CD4-positive, alpha-beta memory T cell (primary cell): ENCODE measurements at regions not wholly inside any gene's neighbourhood (a gene's known extent, or its start where the extent isn't known, plus 50 kb on each side); places are given as distances from the start of the nearest gene placed in this dataset.

ENCODE experiments used
- CTCF ChIA-PET: fragments of 350-600 bp; sonication (Branson Sonifier 250); formaldehyde crosslinking; loops from one replicate; lab custom pipeline; 2021; ENCODE audit warnings: inconsistent platforms; ENCODE audit not compliant: partially characterized antibody; lab: Charles Lee
- POLR2A ChIA-PET: fragments of 350-600 bp; sonication (Branson Sonifier 250); formaldehyde crosslinking; loops from one replicate; lab custom pipeline; 2021; ENCODE audit not compliant: partially characterized antibody; lab: Charles Lee
- DNase-seq, 5 donors: peaks; one replicate each; pipeline versions ENCODE4 v3.0.0 to v3.0.0-alpha.2; 2020 to 2022; ENCODE audit warnings: mixed read lengths in 1 of 5
- H3K27ac ChIP-seq: one replicate; pipeline ENCODE4 v1.7.0; 2013; ENCODE audit warnings: low read depth, low read length
- H3K27me3 ChIP-seq: 2 replicates; pipeline ENCODE4 v1.7.0; 2013; ENCODE audit warnings: mild to moderate bottlenecking, low read length, moderate library complexity; ENCODE audit not compliant: insufficient read depth
- H3K36me3 ChIP-seq: 2 replicates; pipeline ENCODE4 v1.7.0; 2013; ENCODE audit warnings: mild to moderate bottlenecking, low read length, moderate library complexity; ENCODE audit not compliant: insufficient read depth
- H3K4me1 ChIP-seq: 2 replicates; pipeline ENCODE4 v1.7.0; 2013; ENCODE audit warnings: mild to moderate bottlenecking, low read length, moderate library complexity; ENCODE audit not compliant: insufficient read depth
- H3K4me3 ChIP-seq, 2 donors: one replicate each; pipeline ENCODE4 v1.7.0; 2013; ENCODE audit warnings: low read length in 2 of 2, mild to moderate bottlenecking in 1 of 2
- H3K9me3 ChIP-seq, 2 donors: one replicate each; pipeline ENCODE4 v1.7.0; 2013; ENCODE audit warnings: low read length in 2 of 2, control low read depth in 1 of 2; ENCODE audit not compliant: control insufficient read depth in 1 of 2
- H3K27ac Mint-ChIP-seq, 7 donors: one replicate each; pipeline ENCODE4 v1.8.0; 2020 to 2021; ENCODE audit warnings: mixed read lengths in 7 of 7, mild to moderate bottlenecking in 6 of 7, inconsistent platforms in 3 of 7, moderate library complexity in 3 of 7
- H3K27me3 Mint-ChIP-seq, 2 donors: one replicate each; pipeline ENCODE4 v1.8.0; 2020 to 2021; ENCODE audit warnings: mixed read lengths in 2 of 2
- H3K36me3 Mint-ChIP-seq, 2 donors: one replicate each; pipeline ENCODE4 v1.8.0; 2020 to 2021; ENCODE audit warnings: mixed read lengths in 2 of 2, inconsistent platforms in 1 of 2, mild to moderate bottlenecking in 1 of 2
- H3K4me1 Mint-ChIP-seq, 4 donors: one replicate each; pipeline ENCODE4 v1.8.0; 2020 to 2021; ENCODE audit warnings: mixed read lengths in 4 of 4, mild to moderate bottlenecking in 1 of 4
- H3K4me3 Mint-ChIP-seq, 8 donors: one replicate each; pipeline ENCODE4 v1.8.0; 2020 to 2021; ENCODE audit warnings: mixed read lengths in 8 of 8, mild to moderate bottlenecking in 7 of 8, moderate library complexity in 6 of 8, inconsistent platforms in 3 of 8
- H3K9me3 Mint-ChIP-seq, 8 donors: one replicate each; pipeline ENCODE4 v1.8.0; 2020 to 2021; ENCODE audit warnings: mixed read lengths in 8 of 8, mild to moderate bottlenecking in 5 of 8, inconsistent platforms in 3 of 8, moderate library complexity in 1 of 8
- intact Hi-C: fragments of 100-400 bp; cut with micrococcal nuclease; formaldehyde crosslinking; loops from one replicate; pipeline ENCODE4 v1.15.1; 2023

GRCh38 chr2:234673501-234673900 is 176.6 kb upstream of the ARL4C start:
- Mint-ChIP-seq H3K36me3 (no peaks in the 10 kb centered on the region), H3K27ac (no peak overlapping the region), H3K4me3 (no peak overlapping the region), H3K27me3 (peaks cover 3 to 10% of the 10 kb centered on the region in 2 donors), H3K4me1 (no peaks in the 10 kb centered on the region), H3K9me3 (no peaks in the 10 kb centered on the region)
- Histone ChIP-seq H3K9me3 (no peaks in the 10 kb centered on the region), H3K27ac (no peak overlapping the region), H3K4me1 (no peaks in the 10 kb centered on the region), H3K36me3 (no peaks in the 10 kb centered on the region), H3K4me3 (no peak overlapping the region), H3K27me3 (no peaks in the 10 kb centered on the region)
- intact Hi-C loops: no loop called here
- CTCF ChIA-PET: no interaction called here
- no peak for DNase-seq
- POLR2A ChIA-PET: no interaction called here

- H3K27me3 ChIP-seq: no peaks in the 10 kb centered on the region
- no peaks in the 10 kb centered on the region for H3K9me3 Mint-ChIP-seq
- H3K27ac Mint-ChIP-seq: no peak overlapping the region
- no peak overlapping the region for H3K27ac ChIP-seq
- CTCF ChIA-PET: no interaction called here
- no peaks in the 10 kb centered on the region for H3K9me3 ChIP-seq
- POLR2A ChIA-PET: no interaction called here
- H3K36me3 ChIP-seq: no peaks in the 10 kb centered on the region
- no peaks in the 10 kb centered on the region for H3K4me1 ChIP-seq
- H3K4me1 Mint-ChIP-seq: no peaks in the 10 kb centered on the region
- DNase-seq: no peak
- no peak overlapping the region for H3K4me3 ChIP-seq
- H3K27me3 Mint-ChIP-seq: peaks cover 8 to 12% of the 10 kb centered on the region in 2 donors
- intact Hi-C loops: no loop called here
- H3K36me3 Mint-ChIP-seq: no peaks in the 10 kb centered on the region
- no peak overlapping the region for H3K4me3 Mint-ChIP-seq
These were observed 175.7 kb upstream of the ARL4C start for GRCh38 chr2:234672498-234673150.

- H3K36me3 ChIP-seq: no peaks in the 10 kb centered on the region
- Mint-ChIP-seq H3K27ac (no peak overlapping the region), H3K36me3 (no peaks in the 10 kb centered on the region), H3K9me3 (no peaks in the 10 kb centered on the region), H3K27me3 (peaks cover 13 to 19% of the 10 kb centered on the region in 2 donors), H3K4me1 (no peaks in the 10 kb centered on the region), H3K4me3 (no peak overlapping the region)
- H3K27me3 ChIP-seq: no peaks in the 10 kb centered on the region
- DNase-seq: no peak
- H3K4me3 ChIP-seq: no peak overlapping the region
- ChIA-PET CTCF (no interaction called here), POLR2A (no interaction called here)
- H3K27ac ChIP-seq: no peak overlapping the region
- H3K4me1 ChIP-seq: no peaks in the 10 kb centered on the region
- H3K9me3 ChIP-seq: no peaks in the 10 kb centered on the region
- intact Hi-C loops: no loop called here
These were observed 174.8 kb upstream of the ARL4C start for GRCh38 chr2:234671716-234672115.

- peaks cover 14 to 19% of the 10 kb centered on the region in 2 donors for H3K27me3 Mint-ChIP-seq
- Histone ChIP-seq H3K9me3 (no peaks in the 10 kb centered on the region), H3K4me3 (no peak overlapping the region), H3K27me3 (no peaks in the 10 kb centered on the region), H3K4me1 (no peaks in the 10 kb centered on the region), H3K27ac (no peak overlapping the region), H3K36me3 (no peaks in the 10 kb centered on the region)
- intact Hi-C loops: no loop called here
- DNase-seq: no peak
- H3K27ac Mint-ChIP-seq: no peak overlapping the region
- ChIA-PET CTCF (no interaction called here), POLR2A (no interaction called here)
- H3K9me3 Mint-ChIP-seq: no peaks in the 10 kb centered on the region
- no peaks in the 10 kb centered on the region for H3K36me3 Mint-ChIP-seq
- no peaks in the 10 kb centered on the region for H3K4me1 Mint-ChIP-seq
- no peak overlapping the region for H3K4me3 Mint-ChIP-seq
These were observed 174.3 kb upstream of the ARL4C start for GRCh38 chr2:234671231-234671630.

GRCh38 chr2:234670806-234671205 is 173.9 kb upstream of the ARL4C start:
- Histone ChIP-seq H3K9me3 (no peaks in the 10 kb centered on the region), H3K4me1 (no peaks in the 10 kb centered on the region), H3K27ac (no peak overlapping the region), H3K27me3 (no peaks in the 10 kb centered on the region), H3K4me3 (no peak overlapping the region), H3K36me3 (no peaks in the 10 kb centered on the region)
- DNase-seq: no peak
- intact Hi-C loops: no loop called here
- H3K9me3 Mint-ChIP-seq: peaks cover 0 to 3% (median 0%) of the 10 kb centered on the region in 8 donors
- ChIA-PET CTCF (no interaction called here), POLR2A (no interaction called here)
- H3K36me3 Mint-ChIP-seq: no peaks in the 10 kb centered on the region
- H3K27ac Mint-ChIP-seq: no peak overlapping the region
- no peaks in the 10 kb centered on the region for H3K4me1 Mint-ChIP-seq
- H3K27me3 Mint-ChIP-seq: peaks cover 17 to 19% of the 10 kb centered on the region in 2 donors
- H3K4me3 Mint-ChIP-seq: no peak overlapping the region

GRCh38 chr2:234670052-234670451 is 173.2 kb upstream of the ARL4C start:
- no peak overlapping the region for H3K4me3 Mint-ChIP-seq
- intact Hi-C loops: no loop called here
- Histone ChIP-seq H3K9me3 (no peaks in the 10 kb centered on the region), H3K27me3 (no peaks in the 10 kb centered on the region), H3K4me1 (no peaks in the 10 kb centered on the region), H3K27ac (no peak overlapping the region), H3K4me3 (no peak overlapping the region), H3K36me3 (no peaks in the 10 kb centered on the region)
- H3K27ac Mint-ChIP-seq: no peak overlapping the region
- DNase-seq: no peak
- ChIA-PET POLR2A (no interaction called here), CTCF (no interaction called here)
- peaks cover 0 to 5% (median 2%) of the 10 kb centered on the region in 8 donors for H3K9me3 Mint-ChIP-seq
- no peaks in the 10 kb centered on the region for H3K36me3 Mint-ChIP-seq
- H3K27me3 Mint-ChIP-seq: peaks cover 19% of the 10 kb centered on the region in 2 donors
- H3K4me1 Mint-ChIP-seq: no peaks in the 10 kb centered on the region

- no peaks in the 10 kb centered on the region for H3K9me3 ChIP-seq
- DNase-seq: no peak
- POLR2A ChIA-PET: no interaction called here
- intact Hi-C loops: no loop called here
- CTCF ChIA-PET: no interaction called here
- Mint-ChIP-seq H3K4me3 (no peak overlapping the region), H3K27me3 (peaks cover 19% of the 10 kb centered on the region in 2 donors), H3K36me3 (no peaks in the 10 kb centered on the region), H3K9me3 (peaks cover 0 to 9% (median 3%) of the 10 kb centered on the region in 8 donors), H3K27ac (no peak overlapping the region), H3K4me1 (no peaks in the 10 kb centered on the region)
- no peaks in the 10 kb centered on the region for H3K4me1 ChIP-seq
- no peak overlapping the region for H3K27ac ChIP-seq
- H3K4me3 ChIP-seq: no peak overlapping the region
- no peaks in the 10 kb centered on the region for H3K27me3 ChIP-seq
- no peaks in the 10 kb centered on the region for H3K36me3 ChIP-seq
These were observed 172.7 kb upstream of the ARL4C start for GRCh38 chr2:234669621-234670020.
